C4-2B (cell line): ENCODE measurements at regions not wholly inside any gene's neighbourhood (a gene's known extent, or its start where the extent isn't known, plus 50 kb on each side); places are given as distances from the start of the nearest gene placed in this dataset.

Experiments used
- ZFX ChIP-seq: fragments of 450-650 bp; IDR thresholded peaks from 2 replicates; pipeline ENCODE4 v1.6.1; 2017
- TF ChIP-seq, protein P1 (sequence below): fragments of 450-650 bp; conservative IDR thresholded peaks from 2 replicates; pipeline ENCODE4 v1.5.1; 2017; ENCODE audit warnings: mild to moderate bottlenecking

DNA sequence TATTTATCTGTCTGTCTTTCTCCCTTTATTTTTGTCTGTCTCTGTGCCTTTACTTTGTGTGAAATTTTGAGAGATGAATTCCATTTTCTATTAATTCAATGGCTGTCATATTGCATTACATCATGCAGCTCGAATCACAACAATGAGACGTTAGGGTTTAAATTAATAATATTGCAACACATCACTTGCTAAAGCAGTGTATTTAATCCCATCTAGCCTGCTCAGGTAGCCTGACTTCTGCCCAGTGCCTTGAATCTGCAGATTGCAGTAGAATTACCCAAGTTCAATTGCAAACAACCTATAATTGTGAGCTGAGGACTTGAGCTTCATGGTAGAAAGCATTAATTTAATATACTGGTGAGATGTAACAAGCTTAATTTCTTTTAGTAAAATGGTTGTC is 235.7 kb upstream of the TSHZ2 start:
- TF ChIP-seq, protein P1, sequence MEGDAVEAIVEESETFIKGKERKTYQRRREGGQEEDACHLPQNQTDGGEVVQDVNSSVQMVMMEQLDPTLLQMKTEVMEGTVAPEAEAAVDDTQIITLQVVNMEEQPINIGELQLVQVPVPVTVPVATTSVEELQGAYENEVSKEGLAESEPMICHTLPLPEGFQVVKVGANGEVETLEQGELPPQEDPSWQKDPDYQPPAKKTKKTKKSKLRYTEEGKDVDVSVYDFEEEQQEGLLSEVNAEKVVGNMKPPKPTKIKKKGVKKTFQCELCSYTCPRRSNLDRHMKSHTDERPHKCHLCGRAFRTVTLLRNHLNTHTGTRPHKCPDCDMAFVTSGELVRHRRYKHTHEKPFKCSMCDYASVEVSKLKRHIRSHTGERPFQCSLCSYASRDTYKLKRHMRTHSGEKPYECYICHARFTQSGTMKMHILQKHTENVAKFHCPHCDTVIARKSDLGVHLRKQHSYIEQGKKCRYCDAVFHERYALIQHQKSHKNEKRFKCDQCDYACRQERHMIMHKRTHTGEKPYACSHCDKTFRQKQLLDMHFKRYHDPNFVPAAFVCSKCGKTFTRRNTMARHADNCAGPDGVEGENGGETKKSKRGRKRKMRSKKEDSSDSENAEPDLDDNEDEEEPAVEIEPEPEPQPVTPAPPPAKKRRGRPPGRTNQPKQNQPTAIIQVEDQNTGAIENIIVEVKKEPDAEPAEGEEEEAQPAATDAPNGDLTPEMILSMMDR: no peak
- TF ChIP-seq ZFX: no peak
